Activated T-cell treated with anti-CD3 and anti-CD28 coated beads for 4 hours (primary cell): ENCODE measurements at regions not wholly inside any gene's neighbourhood (a gene's known extent, or its start where the extent isn't known, plus 50 kb on each side); places are given as distances from the start of the nearest gene placed in this dataset.
"Not testable (repeated sequence)": the region's sequence is repeated elsewhere in the genome, so short reads cannot be mapped to it uniquely, and the experiment has no call there.

Source experiments
- DNase-seq: peaks from one replicate; pipeline ENCODE4 v3.0.0-alpha.2; 2020

DNA sequence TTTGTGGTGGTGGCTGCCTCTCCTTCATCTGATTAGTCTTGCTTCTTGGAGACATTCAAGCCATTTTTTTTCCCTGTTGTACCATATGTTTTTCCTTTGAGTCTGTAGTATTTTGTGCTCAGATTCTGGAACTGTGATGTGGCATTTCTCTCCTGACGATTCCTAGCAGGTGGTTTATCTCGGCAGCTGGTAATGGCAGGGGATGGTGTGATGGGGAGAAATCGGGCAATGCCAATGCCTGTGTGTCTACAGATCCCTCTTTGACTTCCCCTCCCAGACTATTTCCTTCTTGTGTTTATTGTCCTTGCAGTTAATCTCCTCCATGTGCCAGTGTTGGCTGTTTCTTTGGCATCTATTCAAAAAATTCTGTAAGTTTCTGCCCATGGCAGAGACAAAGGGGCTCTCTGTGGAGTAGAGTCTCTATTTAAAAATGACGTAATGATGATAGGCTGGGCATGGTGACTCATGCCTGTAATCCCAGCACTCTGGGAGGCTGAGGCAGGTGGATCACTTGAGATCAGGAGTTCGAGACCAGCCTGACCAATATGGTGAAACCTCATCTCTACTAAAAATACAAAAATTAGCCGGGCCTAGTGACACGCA lies 90.2 kb upstream of the ERCC4 start:
- no peak for DNase-seq

DNA sequence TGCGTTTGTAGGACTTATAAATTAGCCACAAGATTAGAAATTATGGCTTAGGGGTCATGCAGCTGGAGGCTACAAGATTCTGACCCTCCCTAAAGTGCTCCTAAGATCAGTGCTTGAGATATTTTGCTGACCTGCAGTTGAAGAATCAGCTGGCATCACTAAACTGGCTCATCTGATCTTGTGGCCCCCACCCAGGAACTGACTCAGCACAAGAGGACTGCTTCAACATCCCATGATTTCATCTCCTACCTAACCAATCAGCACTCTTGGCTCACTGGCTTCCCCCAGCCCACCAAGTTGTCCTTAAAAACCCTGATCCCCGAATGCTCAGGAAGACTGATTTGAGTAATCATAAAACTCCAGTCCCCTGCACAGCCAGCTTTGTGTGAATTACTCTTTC lies 86.4 kb upstream of the ERCC4 start:
- no peak for DNase-seq

DNA sequence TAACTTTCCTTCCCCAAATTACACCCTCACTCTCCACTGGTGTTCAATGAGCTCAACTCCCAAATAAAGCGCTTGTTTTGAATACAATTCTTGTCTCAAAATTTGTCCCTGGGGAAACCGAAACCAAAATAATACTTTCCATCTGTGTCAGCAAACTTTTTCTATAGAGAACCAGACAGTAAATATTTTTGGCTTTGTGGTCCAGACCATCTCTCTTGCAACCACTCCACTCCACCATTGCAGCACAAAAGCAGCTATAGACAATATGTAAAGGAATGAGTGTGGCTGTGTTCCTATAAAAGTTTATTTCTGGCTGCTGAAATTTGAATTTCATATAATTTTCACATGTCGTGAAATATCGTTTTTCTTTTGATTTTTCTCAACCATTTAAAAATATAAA lies 84.6 kb upstream of the ERCC4 start:
- DNase-seq, result no peak

DNA sequence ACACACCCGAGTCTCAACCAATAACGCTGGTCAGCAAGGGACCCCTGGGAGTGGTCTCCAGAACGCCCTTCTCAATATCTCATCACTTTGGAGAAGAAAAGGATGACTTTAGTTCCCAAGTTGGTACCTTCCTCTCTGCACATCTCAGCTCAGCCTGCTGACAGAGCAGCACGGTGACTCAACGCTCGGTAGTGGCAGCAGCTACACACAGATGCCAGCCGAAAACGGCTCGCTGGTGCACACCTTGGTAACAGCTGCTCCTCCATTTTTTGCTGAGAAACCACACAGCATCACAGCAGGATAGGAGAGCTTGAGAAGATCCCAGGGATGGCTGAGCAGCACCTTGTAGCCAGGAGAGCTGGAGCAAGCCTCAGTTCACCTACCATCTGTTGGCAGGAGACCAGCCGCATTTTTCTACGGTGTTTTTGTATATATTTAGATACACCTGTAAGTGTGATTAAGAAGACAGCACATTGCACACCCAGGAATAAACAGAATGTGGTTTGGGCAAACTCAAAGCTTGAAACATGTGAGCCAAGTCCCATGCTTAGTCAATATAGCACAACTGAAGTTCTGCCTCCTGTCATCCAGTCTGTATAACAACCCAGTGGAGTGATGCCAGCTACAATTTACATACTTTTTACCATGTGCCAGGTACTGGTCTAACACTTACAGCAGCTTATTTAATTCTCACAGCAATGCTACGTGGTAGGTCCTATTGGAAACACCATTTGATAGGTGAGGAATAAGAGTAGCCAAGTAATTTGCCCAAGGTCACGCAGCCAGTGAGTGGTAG lies 83.8 kb upstream of the ERCC4 start:
- no peak for DNase-seq

DNA sequence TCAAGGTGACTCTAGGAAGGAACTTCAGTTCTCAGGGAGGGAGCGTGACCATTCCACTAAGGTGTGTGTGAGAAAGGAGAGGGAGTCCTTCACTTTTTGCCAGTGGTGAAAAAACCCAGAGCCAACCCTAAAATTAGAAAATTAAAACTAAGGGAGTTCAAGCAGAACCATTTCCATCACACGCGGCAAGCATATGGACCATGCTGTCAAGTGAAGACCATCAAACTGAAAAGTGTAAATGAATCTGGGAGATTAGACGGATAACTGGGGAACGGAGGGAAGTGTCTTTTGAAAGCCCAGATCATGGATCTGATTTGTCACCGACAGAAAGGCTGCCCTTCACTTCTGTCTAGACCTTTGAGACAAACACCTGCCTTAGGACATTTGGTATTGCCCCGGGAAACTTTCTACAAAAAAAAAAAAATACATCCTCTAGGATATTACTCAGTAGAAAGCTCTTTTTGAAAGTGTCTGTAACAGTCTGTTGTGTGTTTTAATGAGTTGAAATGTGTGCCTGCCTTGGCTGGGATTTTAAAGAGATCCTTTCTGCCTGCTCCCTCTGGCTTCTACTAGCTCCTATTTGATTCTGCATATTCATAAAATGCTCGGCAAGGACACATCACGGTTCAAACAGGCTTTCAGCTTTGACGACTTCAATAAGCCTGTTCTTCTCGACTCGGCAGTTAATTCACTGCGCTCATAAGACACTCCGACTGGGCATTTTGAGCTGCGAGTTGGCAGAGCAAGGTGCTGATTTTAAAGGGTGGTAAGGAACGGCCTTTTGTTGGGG lies 81.4 kb upstream of the ERCC4 start:
- DNase-seq, result no peak

DNA sequence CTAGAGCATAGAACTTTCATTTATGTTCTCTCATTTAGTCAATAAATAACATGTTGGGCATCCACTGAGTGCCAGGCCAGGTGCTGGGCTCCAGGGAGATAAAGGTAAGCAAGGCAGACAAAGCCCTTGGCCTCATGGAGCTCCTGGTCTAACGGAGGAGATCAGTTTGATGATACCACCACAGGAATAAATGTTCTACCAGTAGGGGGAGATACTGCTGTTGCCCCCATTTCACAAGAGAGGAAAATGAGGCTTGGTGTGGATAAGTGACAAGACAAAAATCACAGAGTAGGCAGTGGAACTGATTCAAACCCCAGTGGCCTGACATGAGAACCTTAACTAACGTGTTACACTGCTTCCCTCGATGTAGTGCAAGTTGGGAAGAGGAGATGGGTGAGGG lies 80.4 kb upstream of the ERCC4 start:
- no peak for DNase-seq

DNA sequence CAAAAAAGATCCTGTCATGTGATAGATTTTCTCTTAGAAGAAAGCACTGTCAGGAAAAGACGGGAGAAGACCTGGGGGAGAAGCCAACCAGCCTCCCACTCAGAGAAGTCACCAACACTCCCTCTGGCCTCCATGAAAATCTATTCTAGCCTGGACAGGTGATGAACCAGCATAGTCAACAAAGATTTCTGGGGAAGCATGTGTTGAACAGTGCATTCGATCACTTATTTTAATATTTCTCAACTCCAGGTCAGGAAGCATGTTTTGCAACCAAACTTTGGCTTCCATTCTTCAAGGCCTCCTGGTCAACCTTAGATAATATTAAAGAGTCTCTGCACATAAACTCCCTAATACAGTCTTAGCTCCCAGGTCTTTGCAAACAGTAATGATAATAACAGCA lies 74.7 kb upstream of the ERCC4 start:
- DNase-seq, result no peak

DNA sequence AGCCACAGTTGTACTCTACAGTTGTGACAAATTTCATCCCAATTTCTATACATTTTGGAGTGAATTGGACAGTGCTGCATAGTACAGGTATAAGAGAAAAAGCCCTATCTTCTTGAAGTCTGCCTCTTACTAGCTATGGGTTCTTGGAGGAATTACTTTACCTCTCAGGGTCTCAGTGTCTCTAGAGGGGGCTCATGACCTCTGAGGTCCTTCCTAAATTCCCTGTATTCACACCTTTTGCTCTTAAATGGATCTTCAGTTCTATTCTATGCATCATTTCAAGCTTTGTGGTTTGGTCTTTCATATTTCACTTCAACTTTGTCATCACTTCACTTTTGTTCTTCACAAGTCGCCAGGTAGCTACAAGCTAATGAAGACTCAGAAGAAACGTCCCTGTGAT lies 71.2 kb upstream of the ERCC4 start:
- no peak for DNase-seq

DNA sequence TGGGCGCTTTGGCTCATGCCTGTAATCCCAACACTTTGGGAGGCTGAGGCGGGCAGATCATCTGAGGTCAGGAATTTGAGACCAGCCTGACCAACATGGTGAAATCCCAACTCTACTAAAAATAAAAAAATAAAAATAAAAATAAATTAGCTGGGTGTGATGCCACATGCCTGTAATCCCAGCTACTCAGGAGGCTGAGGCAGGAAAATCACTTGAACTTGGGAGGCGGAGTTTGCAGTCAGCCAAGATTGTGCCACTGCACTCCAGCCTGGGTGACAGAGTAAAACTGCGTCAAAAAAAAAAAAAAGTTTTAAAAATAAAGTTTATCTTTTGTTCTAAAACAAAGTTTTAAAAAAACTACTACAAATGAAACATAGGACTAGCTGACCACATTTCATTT lies 69.8 kb upstream of the ERCC4 start:
- not testable (repeated sequence) for DNase-seq

DNA sequence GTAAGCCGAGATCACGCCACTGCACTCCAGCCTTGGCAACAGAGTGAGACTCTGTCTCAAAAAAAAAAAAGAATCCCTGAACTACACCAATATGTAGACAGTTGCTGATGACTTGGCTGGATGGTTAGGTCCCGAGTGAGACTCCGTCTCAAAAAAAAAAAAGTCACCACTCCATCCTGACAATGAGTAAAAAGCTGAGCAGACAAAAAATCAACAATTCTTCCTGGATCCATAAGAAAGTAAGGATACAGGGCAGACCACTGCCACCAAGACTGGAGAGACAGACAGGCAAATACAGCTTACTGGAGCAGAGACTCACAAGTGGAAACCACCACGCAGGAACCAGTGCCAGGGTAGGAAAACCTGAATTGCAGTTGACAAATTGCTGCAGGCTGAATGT lies 67.1 kb upstream of the ERCC4 start:
- DNase-seq, result no peak

DNA sequence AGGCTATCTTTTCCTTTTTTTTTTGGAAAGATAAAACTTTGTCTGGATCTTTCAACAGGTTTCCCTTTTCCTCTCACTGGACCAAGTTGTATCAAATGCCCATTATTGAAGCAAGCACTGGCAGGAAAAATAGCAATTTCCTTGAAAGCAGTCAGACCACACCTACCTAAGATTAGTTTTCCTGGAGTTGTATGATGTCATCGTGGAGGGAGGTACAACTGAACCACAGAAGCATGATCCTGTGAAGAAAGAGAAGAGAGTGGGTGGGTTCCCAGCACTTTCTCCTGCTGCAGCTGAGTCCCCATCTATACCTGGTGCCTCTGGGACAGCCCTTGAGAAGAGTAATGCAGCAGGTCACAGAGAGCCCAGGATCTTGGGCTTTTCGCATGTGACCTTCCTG lies 63.6 kb upstream of the ERCC4 start:
- DNase-seq, result no peak

DNA sequence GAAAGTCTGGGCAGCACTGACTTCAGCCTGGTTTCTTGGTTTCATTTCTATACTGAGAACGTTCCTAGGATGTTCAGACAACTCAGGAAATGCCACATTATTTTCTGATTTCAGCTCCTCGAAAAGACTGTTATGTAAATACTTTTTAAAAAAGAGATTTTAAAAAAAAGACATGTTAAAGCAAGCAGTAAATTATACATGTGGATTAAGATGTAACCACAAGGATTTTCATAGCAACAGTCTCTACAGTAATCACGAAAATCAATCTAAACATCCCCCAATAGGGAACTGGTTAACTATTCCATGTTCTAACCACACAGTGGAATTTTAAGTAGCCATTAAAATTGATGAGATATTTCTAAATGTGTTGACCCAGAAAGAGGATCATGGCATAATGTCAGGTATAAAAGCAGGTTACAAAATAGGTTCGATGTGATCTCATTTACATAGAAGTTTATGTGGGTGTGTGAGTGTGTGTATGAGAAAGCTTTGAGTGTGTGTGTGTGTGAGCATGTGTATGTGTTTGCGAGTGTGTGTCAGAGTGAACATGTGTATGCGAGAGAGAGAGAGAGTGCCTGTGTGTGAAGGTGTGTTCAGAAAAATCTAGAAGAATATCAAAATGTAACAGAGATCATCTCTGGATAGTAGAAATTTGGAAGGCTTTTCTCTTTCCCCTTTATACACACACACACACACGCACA lies 63.0 kb upstream of the ERCC4 start:
- no peak for DNase-seq

DNA sequence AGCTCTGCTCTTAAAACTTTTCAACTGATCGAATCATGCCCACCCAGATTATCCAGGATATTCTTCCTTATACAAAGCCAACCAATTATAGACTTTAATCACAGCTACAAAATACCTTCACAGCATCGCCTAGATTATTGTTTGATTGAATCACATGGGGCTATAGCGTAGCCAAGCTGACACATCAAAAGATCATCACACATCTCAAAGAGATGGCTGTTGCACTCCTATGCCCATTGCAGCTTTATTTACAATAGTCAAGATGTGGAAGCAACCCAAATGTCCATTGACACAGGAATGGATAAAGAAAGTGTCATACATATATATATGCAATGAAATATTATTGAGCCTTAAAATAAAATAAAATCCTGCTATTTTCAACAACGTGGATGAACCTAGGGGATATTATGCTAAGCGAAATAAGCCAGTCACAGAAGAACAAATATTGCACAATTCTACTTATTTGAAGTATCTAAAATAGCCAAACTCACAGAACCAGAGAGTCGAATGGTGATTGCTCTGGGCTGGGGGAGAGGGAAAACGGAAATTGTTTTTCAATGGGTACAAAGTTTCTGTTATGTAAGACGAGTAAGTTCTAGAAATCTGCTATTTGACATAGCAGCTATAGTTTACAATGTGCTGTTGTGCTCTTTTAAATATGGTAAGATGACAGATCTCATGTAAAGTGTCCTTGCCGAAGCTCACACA lies 60.9 kb upstream of the ERCC4 start:
- DNase-seq, result no peak

DNA sequence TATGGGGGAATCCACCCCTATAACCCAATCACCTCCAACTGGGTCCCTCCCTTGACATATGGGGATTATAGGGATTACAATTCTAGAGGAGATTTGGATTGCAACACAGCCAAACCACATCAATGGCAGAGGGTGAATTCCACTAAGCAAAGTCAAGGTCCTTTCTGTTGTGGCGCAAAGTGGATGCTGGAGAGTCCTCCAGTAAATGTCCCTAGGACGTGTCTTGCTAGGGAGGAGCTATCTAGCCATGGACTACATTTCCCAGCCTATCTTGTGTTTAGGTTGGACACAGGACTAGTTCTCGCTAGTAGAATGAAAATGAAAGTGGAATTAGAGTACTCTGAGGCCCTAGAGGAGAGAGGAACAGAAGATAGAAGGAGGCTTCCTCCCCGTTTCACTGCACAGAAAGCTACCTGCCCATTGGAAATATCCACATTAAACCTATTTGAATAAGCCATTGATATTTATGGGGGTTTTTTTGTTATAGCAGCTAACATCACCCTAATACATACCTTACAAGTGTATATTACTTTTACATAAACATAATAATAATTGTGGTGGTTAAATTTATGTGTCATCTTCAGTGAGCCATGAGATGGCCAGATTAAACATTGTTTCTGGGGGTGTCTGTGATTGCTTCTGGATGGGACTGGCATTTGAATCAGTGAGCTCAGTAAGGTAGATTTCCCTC lies 56.7 kb upstream of the ERCC4 start:
- no peak for DNase-seq

DNA sequence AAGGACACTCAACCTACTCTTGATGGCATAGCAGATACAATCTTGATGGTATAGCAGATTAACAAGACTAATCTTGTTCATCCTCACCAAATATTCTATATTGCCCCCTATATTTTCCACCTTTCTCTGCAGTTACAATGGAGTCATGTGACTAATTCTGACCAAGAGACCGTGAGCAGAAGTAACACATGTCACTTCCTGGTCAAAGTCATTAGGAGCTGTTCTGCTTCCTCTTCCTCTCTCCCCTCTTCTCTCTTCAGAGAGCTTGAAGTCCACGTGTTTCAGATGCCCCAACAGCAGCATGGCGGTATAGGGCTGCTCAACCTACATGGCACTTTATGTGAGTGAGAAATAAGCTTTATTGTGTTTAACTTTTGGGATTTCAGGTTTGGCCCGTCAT lies 55.3 kb upstream of the ERCC4 start:
- DNase-seq, result no peak

DNA sequence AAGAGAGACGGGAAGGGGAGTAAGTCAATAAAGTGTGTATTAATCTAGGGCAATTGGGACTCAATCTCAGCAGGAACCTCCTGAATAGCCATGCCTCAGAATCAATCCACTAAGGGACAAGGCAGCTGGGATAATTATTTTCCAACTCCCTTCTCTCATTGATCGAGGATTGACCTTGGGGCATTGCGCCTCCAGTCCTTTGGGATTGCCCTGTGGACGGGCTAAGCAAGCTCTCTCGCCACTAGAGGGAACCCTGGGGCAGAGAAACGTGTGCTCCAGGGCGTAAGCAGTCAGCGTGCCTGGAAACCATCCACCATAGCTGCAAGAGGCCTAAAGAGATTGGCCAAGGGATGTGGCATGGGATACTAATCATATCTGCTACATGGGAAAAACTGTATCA lies 53.9 kb upstream of the ERCC4 start:
- peak; percentile 10 for DNase-seq
